ENCODE measurements at regions not wholly inside any gene's neighbourhood (a gene's known extent, or its start where the extent isn't known, plus 50 kb on each side); places are given as distances from the start of the nearest gene placed in this dataset.

DNA sequence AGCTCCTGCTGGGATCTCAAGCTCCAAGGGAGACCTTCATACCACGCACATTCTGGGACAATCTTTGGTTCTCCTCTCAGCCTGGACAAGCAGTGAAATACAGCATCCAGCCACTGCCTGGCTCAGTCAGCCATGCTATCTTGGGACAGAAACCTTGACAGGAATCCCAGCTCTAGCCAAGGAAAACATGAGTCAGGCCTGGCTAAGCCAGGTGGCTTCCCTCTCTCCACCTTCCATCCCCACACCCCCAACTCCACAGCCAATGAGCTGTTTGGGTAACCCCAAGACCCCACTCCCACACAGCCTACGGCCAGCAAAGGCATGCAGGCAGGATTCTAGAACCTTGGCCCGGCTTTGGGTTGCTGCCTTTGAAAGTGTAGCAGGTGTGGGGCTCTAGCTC lies 64.9 kb downstream of the MCFD2 start:
- intact Hi-C loops (cut with DNase I) = no loop called here
- no peak for ATAC-seq
- Histone ChIP-seq H3K4me1 (peaks cover 59% of the 10 kb centered on the region), H3K36me3 (no peaks in the 10 kb centered on the region), H3K9me3 (no peaks in the 10 kb centered on the region), H3K4me3 (no peak overlapping the region), H3K27ac (peak overlapping the region; percentile 60), H3K27me3 (no peaks in the 10 kb centered on the region)
- TF ChIP-seq, protein P1, sequence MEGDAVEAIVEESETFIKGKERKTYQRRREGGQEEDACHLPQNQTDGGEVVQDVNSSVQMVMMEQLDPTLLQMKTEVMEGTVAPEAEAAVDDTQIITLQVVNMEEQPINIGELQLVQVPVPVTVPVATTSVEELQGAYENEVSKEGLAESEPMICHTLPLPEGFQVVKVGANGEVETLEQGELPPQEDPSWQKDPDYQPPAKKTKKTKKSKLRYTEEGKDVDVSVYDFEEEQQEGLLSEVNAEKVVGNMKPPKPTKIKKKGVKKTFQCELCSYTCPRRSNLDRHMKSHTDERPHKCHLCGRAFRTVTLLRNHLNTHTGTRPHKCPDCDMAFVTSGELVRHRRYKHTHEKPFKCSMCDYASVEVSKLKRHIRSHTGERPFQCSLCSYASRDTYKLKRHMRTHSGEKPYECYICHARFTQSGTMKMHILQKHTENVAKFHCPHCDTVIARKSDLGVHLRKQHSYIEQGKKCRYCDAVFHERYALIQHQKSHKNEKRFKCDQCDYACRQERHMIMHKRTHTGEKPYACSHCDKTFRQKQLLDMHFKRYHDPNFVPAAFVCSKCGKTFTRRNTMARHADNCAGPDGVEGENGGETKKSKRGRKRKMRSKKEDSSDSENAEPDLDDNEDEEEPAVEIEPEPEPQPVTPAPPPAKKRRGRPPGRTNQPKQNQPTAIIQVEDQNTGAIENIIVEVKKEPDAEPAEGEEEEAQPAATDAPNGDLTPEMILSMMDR (IDR thresholded peaks at IDR 0.05) = no peak
- DNase-seq = peak; percentile 48

GRCh38 chr2:46849721-46850556 lies 65.7 kb downstream of the MCFD2 start:
- ATAC-seq (peak; percentile 34), DNase-seq (no peak)
- Histone ChIP-seq H3K27me3 (no peaks in the 10 kb centered on the region), H3K4me1 (peaks cover 64% of the 10 kb centered on the region), H3K4me3 (no peak overlapping the region), H3K36me3 (no peaks in the 10 kb centered on the region), H3K9me3 (no peaks in the 10 kb centered on the region), H3K27ac (peak overlapping the region; percentile 60)
- TF ChIP-seq, protein P1 (IDR thresholded peaks at IDR 0.05) = no peak
- intact Hi-C loops (cut with DNase I) = no loop called here

DNA sequence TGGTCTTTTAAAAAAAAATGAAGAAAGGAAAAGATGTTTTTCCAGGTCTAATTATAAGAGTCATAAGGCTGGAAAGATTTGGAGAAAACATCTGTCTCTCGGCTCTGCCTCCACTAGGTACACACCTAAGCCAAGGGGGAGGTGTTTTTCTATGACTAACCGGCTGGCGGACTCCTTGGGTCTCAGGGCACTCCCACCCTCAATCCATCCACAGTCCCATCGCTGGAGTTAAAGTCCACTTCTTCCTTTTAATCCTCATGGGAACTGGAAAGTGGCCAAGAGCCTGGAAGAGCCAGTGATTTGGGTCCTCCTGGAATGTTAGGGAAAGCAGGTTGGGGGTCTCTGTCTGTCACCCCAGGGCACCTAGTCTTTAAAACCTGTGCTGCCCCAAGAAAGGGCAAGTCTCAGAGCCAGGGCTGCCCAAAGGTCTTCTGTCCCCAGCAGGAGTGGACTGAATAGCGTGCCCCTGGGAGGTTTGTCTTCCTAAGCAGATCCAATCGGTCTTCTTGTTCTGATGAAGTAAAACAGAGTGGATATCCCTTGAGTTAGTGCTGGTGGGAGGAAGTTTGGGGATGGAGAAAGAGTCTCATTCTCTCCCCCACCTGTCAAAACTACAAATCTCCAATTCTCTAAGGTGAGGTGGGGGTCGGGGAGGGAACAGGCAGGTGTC lies 66.4 kb downstream of the MCFD2 start:
- Histone ChIP-seq H3K4me3 (no peak overlapping the region), H3K4me1 (peaks cover 57% of the 10 kb centered on the region), H3K36me3 (no peaks in the 10 kb centered on the region), H3K27me3 (no peaks in the 10 kb centered on the region), H3K27ac (peak overlapping the region; percentile 60), H3K9me3 (no peaks in the 10 kb centered on the region)
- TF ChIP-seq, protein P1 (IDR thresholded peaks at IDR 0.05) = no peak
- intact Hi-C loops (cut with DNase I) = no loop called here
- no peak for DNase-seq
- ATAC-seq = no peak

DNA sequence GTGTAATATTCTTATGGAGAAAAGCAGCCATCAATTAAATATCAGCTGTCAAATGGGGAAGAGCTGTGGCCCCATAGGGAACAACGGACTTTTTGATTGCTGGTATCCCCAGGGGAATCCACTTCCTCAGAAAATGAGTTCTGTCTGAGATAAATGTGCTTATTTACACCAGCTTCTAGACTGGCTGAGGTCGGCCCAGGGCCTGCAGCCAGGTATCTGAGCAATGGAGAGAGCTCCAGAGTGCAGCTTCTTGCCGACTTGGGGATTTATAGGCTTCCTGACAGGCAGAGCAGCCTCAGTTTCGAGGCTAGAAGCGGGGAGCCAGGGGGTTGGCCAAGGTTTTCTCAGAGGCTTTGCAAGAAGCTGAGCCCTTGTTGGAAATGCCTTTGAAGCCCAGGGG lies 67.2 kb downstream of the MCFD2 start:
- no peaks in the 10 kb centered on the region for H3K36me3 ChIP-seq
- TF ChIP-seq, protein P1 (IDR thresholded peaks at IDR 0.05) = no peak
- ATAC-seq (no peak), DNase-seq (no peak)
- H3K27me3 ChIP-seq = no peaks in the 10 kb centered on the region
- no peak overlapping the region for H3K4me3 ChIP-seq
- intact Hi-C loops (cut with DNase I) = no loop called here
- H3K4me1 ChIP-seq = peaks cover 53% of the 10 kb centered on the region
- no peaks in the 10 kb centered on the region for H3K9me3 ChIP-seq
- H3K27ac ChIP-seq = peak overlapping the region; percentile 80

DNA sequence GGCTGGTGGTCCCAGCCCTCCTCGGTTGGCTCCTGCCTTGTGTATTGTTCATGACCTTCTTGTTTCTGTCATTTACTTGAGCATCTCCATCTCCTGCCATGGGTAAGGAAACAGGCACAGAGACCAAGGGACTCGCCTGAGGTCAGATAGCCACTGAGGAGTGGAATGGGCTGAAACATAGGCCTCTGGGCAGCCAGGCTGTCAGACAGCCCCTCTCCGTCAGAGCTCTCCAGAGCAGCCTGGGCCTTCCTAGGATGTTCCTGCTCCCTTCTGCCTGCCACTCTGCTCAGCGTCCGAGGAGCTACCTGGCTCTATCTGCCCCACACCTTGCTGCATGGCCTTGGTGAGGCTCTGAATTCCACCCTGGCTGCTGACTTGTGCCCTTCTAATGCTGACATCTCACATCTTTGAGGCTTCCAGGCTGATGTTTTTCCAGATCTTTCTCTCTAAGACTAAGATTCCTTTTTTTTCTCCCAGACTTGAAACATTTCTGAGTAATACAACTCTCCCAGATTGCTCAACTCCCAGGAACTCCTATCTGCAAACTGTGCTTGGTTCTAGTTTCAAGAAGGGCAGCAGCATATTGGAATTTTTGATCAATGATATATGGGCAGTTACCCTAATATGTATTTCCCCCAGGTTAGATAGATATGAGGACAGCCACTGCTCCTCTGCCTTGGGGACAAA lies 67.7 kb downstream of the MCFD2 start:
- intact Hi-C loops (cut with DNase I) = no loop called here
- ATAC-seq = no peak

More for the DNA sequence above, 67.7 kb downstream of the MCFD2 start:
- DNase-seq = no peak
- TF ChIP-seq, protein P1 (IDR thresholded peaks at IDR 0.05) = no peak
- H3K4me1 ChIP-seq = peaks cover 53% of the 10 kb centered on the region
- peak overlapping the region; percentile 80 for H3K27ac ChIP-seq
- H3K36me3 ChIP-seq = no peaks in the 10 kb centered on the region
- H3K27me3 ChIP-seq = no peaks in the 10 kb centered on the region
- no peak overlapping the region for H3K4me3 ChIP-seq
- H3K9me3 ChIP-seq = no peaks in the 10 kb centered on the region
